ENCODE measurements at regions not wholly inside any gene's neighbourhood (a gene's known extent, or its start where the extent isn't known, plus 50 kb on each side); places are given as distances from the start of the nearest gene placed in this dataset.

DNA sequence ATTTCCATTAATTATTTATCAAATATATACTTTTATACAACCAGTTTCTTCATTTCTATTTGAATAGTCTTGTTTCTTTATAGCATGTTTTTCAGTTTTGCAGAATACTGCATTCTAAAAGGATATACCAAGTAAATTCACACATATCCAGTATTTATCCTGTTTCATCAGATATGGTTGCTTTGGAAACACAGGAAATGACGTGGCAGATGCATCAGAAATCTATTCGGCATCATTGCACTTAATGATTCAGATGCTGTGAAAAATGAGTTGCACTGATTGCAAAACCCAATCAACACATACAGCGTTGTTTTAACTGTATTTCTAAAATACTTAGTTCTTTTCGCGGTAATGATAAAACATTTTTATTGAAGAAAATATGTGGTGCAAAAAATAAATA is 594.9 kb downstream of the CDH26 start:
- TF ChIP-seq SIN3A (IDR thresholded peaks at IDR 0.05; ENCODE audit: borderline replicate concordance, insufficient read depth, low read length) (no peak), TAF1 (IDR thresholded peaks at IDR 0.05; ENCODE audit: borderline replicate concordance, insufficient read depth, low read length) (no peak), POLR2AphosphoS5 (IDR thresholded peaks at IDR 0.05; ENCODE audit: low read depth, low read length) (no peak)
- TF ChIP-seq, protein P1, sequence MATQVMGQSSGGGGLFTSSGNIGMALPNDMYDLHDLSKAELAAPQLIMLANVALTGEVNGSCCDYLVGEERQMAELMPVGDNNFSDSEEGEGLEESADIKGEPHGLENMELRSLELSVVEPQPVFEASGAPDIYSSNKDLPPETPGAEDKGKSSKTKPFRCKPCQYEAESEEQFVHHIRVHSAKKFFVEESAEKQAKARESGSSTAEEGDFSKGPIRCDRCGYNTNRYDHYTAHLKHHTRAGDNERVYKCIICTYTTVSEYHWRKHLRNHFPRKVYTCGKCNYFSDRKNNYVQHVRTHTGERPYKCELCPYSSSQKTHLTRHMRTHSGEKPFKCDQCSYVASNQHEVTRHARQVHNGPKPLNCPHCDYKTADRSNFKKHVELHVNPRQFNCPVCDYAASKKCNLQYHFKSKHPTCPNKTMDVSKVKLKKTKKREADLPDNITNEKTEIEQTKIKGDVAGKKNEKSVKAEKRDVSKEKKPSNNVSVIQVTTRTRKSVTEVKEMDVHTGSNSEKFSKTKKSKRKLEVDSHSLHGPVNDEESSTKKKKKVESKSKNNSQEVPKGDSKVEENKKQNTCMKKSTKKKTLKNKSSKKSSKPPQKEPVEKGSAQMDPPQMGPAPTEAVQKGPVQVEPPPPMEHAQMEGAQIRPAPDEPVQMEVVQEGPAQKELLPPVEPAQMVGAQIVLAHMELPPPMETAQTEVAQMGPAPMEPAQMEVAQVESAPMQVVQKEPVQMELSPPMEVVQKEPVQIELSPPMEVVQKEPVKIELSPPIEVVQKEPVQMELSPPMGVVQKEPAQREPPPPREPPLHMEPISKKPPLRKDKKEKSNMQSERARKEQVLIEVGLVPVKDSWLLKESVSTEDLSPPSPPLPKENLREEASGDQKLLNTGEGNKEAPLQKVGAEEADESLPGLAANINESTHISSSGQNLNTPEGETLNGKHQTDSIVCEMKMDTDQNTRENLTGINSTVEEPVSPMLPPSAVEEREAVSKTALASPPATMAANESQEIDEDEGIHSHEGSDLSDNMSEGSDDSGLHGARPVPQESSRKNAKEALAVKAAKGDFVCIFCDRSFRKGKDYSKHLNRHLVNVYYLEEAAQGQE (IDR thresholded peaks at IDR 0.05; ENCODE audit: insufficient read depth in 1 of 2, low read depth in 2 of 2, low read length in 2 of 2): no peak

Measured in PFSK-1 (cell line).